ENCODE measurements at regions not wholly inside any gene's neighbourhood (a gene's known extent, or its start where the extent isn't known, plus 50 kb on each side); places are given as distances from the start of the nearest gene placed in this dataset.

GRCh38 chr10:90644165-90644564 lies 213.7 kb downstream of the HTR7 start:
- in situ Hi-C loops (cut with HindIII; ENCODE audit: extremely low pct_ligation_motif_present, low pct_unique_long_range_greater_than_20kb) (no loop called here), intact Hi-C loops (cut with micrococcal nuclease; ENCODE audit: unreplicated experiment) (no loop called here)
- no peak overlapping the region for H3K4me3 ChIP-seq (replicated peaks in 1 of 3; ENCODE audit: insufficient read depth in 1 of 3, low read depth in 2 of 3, low read length in 3 of 3)
- CTCF ChIA-PET (ENCODE audit: low intra/inter-chr PET ratio, low total read pairs): no interaction called here
- 2% methylated on average over 3 of the region's 3 CpGs for WGBS (ENCODE audit: low lambda C conversion rate)
- no TSS peak for BruUV-seq (replicated peaks)
- H4K20me1 ChIP-seq (ENCODE audit: insufficient read depth, low read length): no peaks in the 10 kb centered on the region
- H3K9ac ChIP-seq (ENCODE audit: insufficient read depth, low read depth, low read length): no peak overlapping the region
- DNase-seq (ENCODE audit: low spot score): no peak
- no peak for FAIRE-seq
- no peak overlapping the region for H3K4me2 ChIP-seq (ENCODE audit: low read depth, low read length)
- H2AFZ ChIP-seq (ENCODE audit: low read length): no peak overlapping the region
- H3K36me3 ChIP-seq (replicated peaks in 1 of 2; ENCODE audit: control insufficient read depth in 1 of 2, insufficient read depth in 2 of 2, low read length in 2 of 2): no peaks in the 10 kb centered on the region
- no peak overlapping the region for H3K27ac ChIP-seq (ENCODE audit: extremely low read length, insufficient read depth, low read length)
- no peak for ATAC-seq
- H3K79me2 ChIP-seq (ENCODE audit: insufficient read depth, low read length): no peaks in the 10 kb centered on the region
- POLR2A ChIA-PET: no interaction called here
- TF ChIP-seq PHB2 (IDR thresholded peaks at IDR 0.05; ENCODE audit: partially characterized antibody) (no peak), SMARCC2 (IDR thresholded peaks at IDR 0.05) (no peak), ZNF883 (CRISPR knock-in tag; IDR thresholded peaks at IDR 0.05; ENCODE audit: not compliant biosample characterization) (no peak), ZBTB25 (CRISPR knock-in tag; IDR thresholded peaks at IDR 0.05) (no peak), SATB2 (CRISPR knock-in tag; IDR thresholded peaks at IDR 0.05) (no peak), CHD4 (IDR thresholded peaks at IDR 0.05; ENCODE audit: borderline replicate concordance, low read length) (no peak)
- TF ChIP-seq, protein P1, sequence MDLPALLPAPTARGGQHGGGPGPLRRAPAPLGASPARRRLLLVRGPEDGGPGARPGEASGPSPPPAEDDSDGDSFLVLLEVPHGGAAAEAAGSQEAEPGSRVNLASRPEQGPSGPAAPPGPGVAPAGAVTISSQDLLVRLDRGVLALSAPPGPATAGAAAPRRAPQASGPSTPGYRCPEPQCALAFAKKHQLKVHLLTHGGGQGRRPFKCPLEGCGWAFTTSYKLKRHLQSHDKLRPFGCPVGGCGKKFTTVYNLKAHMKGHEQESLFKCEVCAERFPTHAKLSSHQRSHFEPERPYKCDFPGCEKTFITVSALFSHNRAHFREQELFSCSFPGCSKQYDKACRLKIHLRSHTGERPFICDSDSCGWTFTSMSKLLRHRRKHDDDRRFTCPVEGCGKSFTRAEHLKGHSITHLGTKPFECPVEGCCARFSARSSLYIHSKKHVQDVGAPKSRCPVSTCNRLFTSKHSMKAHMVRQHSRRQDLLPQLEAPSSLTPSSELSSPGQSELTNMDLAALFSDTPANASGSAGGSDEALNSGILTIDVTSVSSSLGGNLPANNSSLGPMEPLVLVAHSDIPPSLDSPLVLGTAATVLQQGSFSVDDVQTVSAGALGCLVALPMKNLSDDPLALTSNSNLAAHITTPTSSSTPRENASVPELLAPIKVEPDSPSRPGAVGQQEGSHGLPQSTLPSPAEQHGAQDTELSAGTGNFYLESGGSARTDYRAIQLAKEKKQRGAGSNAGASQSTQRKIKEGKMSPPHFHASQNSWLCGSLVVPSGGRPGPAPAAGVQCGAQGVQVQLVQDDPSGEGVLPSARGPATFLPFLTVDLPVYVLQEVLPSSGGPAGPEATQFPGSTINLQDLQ (CRISPR knock-in tag; IDR thresholded peaks at IDR 0.05): no peak
- TF ChIP-seq, protein P2, sequence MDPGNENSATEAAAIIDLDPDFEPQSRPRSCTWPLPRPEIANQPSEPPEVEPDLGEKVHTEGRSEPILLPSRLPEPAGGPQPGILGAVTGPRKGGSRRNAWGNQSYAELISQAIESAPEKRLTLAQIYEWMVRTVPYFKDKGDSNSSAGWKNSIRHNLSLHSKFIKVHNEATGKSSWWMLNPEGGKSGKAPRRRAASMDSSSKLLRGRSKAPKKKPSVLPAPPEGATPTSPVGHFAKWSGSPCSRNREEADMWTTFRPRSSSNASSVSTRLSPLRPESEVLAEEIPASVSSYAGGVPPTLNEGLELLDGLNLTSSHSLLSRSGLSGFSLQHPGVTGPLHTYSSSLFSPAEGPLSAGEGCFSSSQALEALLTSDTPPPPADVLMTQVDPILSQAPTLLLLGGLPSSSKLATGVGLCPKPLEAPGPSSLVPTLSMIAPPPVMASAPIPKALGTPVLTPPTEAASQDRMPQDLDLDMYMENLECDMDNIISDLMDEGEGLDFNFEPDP (CRISPR knock-in tag; conservative IDR thresholded peaks at IDR 0.05): no peak
- H3K4me1 ChIP-seq (ENCODE audit: insufficient read depth, low read length): no peaks in the 10 kb centered on the region
- no peaks in the 10 kb centered on the region for H3K9me3 ChIP-seq (ENCODE audit: low read length)
- no peaks in the 10 kb centered on the region for H3K27me3 ChIP-seq (ENCODE audit: control insufficient read depth in 1 of 2, insufficient read depth in 2 of 2, low read length in 2 of 2)

Measured in HepG2 (cell line).